HG03135 (cell line): ENCODE measurements at regions not wholly inside any gene's neighbourhood (a gene's known extent, or its start where the extent isn't known, plus 50 kb on each side); places are given as distances from the start of the nearest gene placed in this dataset.
"Not testable (repeated sequence)": the region's sequence is repeated elsewhere in the genome, so short reads cannot be mapped to it uniquely, and the experiment has no call there.

Experiments used
- ATAC-seq: cut with Tn5 transposase; IDR thresholded peaks from one replicate; pipeline ENCODE4 v1.9.1; 2021; ENCODE audit warnings: mild to moderate bottlenecking, moderate library complexity; ENCODE audit not compliant: unreplicated experiment

- no peak for ATAC-seq
These were observed 75.9 kb upstream of the CYRIA start for GRCh38 chr2:16741498-16741897.

- no peak for ATAC-seq
These were observed 74.3 kb upstream of the CYRIA start for GRCh38 chr2:16739778-16740581.

- no peak for ATAC-seq
These were observed 73.0 kb upstream of the CYRIA start for GRCh38 chr2:16738361-16739225.

GRCh38 chr2:16737812-16738211 is 72.2 kb upstream of the CYRIA start:
- no peak for ATAC-seq

GRCh38 chr2:16736633-16737032 is 71.0 kb upstream of the CYRIA start:
- no peak for ATAC-seq

- no peak for ATAC-seq
These were observed 63.7 kb upstream of the CYRIA start for GRCh38 chr2:16729335-16729734.

- ATAC-seq = no peak
These were observed 62.9 kb upstream of the CYRIA start for GRCh38 chr2:16728351-16729136.

- ATAC-seq = not testable (repeated sequence)
These were observed 62.2 kb upstream of the CYRIA start for GRCh38 chr2:16727849-16728248.

GRCh38 chr2:16727256-16727655 is 61.6 kb upstream of the CYRIA start:
- no peak for ATAC-seq

GRCh38 chr2:16726577-16726976 is 60.9 kb upstream of the CYRIA start:
- no peak for ATAC-seq

- ATAC-seq = no peak
These were observed 60.5 kb upstream of the CYRIA start for GRCh38 chr2:16726147-16726546.

GRCh38 chr2:16725549-16725948 is 59.9 kb upstream of the CYRIA start:
- no peak for ATAC-seq

- no peak for ATAC-seq
These were observed 57.0 kb upstream of the CYRIA start for GRCh38 chr2:16722677-16723076.

- no peak for ATAC-seq
These were observed 56.5 kb upstream of the CYRIA start for GRCh38 chr2:16722126-16722525.

GRCh38 chr2:16721529-16721928 is 55.9 kb upstream of the CYRIA start:
- ATAC-seq = not testable (repeated sequence)

GRCh38 chr2:16720737-16721136 is 55.1 kb upstream of the CYRIA start:
- ATAC-seq = not testable (repeated sequence)

GRCh38 chr2:16719485-16719808 is 53.8 kb upstream of the CYRIA start:
- no peak for ATAC-seq

- ATAC-seq = no peak
These were observed 53.2 kb upstream of the CYRIA start for GRCh38 chr2:16718576-16719484.

GRCh38 chr2:16717477-16717876 is 51.8 kb upstream of the CYRIA start:
- ATAC-seq = no peak

- ATAC-seq = no peak
These were observed 51.3 kb upstream of the CYRIA start for GRCh38 chr2:16716944-16717343.
